Kidney (tissue), 13 donors: ENCODE measurements at regions not wholly inside any gene's neighbourhood (a gene's known extent, or its start where the extent isn't known, plus 50 kb on each side); places are given as distances from the start of the nearest gene placed in this dataset.

Experiments
- DNase-seq, 5 donors: peaks; one replicate each; pipeline ENCODE4 v3.0.0-alpha.2; 2013 to 2020
- FAIRE-seq: peaks from 2 replicates; lab custom pipeline; 2012; peaks lifted over from hg19 to GRCh38; lab: Jason Lieb, UNC
- H3K27ac ChIP-seq, 2 donors: one replicate each; pipeline ENCODE4 v1.7.0; 2013; ENCODE audit warnings: low read depth in 2 of 2, low read length in 2 of 2, inconsistent platforms in 1 of 2
- H3K27me3 ChIP-seq: one replicate; pipeline ENCODE4 v1.7.1; 2013; ENCODE audit warnings: low read length, inconsistent platforms; ENCODE audit not compliant: control insufficient read depth, insufficient read depth
- H3K36me3 ChIP-seq, 3 donors: one replicate each; pipeline versions ENCODE4 v1.7.0 to v1.7.1; 2013; ENCODE audit warnings: low read length in 3 of 3, control low read depth in 1 of 3, inconsistent platforms in 1 of 3; ENCODE audit not compliant: insufficient read depth in 3 of 3, control insufficient read depth in 2 of 3
- H3K4me1 ChIP-seq, 3 donors: one replicate each; pipeline versions ENCODE4 v1.7.0 to v1.7.1; 2013; ENCODE audit warnings: low read length in 3 of 3, inconsistent platforms in 1 of 3, low read depth in 1 of 3; ENCODE audit not compliant: control insufficient read depth in 2 of 3, insufficient read depth in 2 of 3
- H3K4me3 ChIP-seq, 3 donors: one replicate each; pipeline versions ENCODE4 v1.7.0 to v1.8.1; 2013; ENCODE audit warnings: low read length in 3 of 3, control low read depth in 1 of 3, inconsistent platforms in 1 of 3
- H3K9ac ChIP-seq, 3 donors: one replicate each; pipeline versions ENCODE4 v1.7.0 to v1.7.1; 2013; ENCODE audit warnings: low read length in 3 of 3, control low read depth in 1 of 3, inconsistent platforms in 1 of 3
- H3K9me3 ChIP-seq, 3 donors: one replicate each; pipeline versions ENCODE4 v1.7.0 to v1.7.1; 2013; ENCODE audit warnings: low read length in 3 of 3, control low read depth in 1 of 3, inconsistent platforms in 1 of 3; ENCODE audit not compliant: control insufficient read depth in 2 of 3, insufficient read depth in 1 of 3
- intact Hi-C: fragments of 100-400 bp; cut with DNase I; formaldehyde crosslinking; loops from one replicate; pipeline ENCODE4 v1.11.1; 2022
- TF ChIP-seq, protein P1 (sequence below): IDR thresholded peaks from 3 replicates; pipeline ENCODE4 v1.5.1; 2012; ENCODE audit warnings: mild to moderate bottlenecking, moderate library complexity, borderline replicate concordance; ENCODE audit not compliant: insufficient read depth; ENCODE audit errors: extremely low read depth
- donor health status: control.
- donor health status: control.
- donor health status: control.
- donor health status: control.
- donor health status: control.
- donor health status: DM: yes; HTN: yes; CAD: no.
- donor health status: Normal renal cell carcinoma (clear cell type).

DNA sequence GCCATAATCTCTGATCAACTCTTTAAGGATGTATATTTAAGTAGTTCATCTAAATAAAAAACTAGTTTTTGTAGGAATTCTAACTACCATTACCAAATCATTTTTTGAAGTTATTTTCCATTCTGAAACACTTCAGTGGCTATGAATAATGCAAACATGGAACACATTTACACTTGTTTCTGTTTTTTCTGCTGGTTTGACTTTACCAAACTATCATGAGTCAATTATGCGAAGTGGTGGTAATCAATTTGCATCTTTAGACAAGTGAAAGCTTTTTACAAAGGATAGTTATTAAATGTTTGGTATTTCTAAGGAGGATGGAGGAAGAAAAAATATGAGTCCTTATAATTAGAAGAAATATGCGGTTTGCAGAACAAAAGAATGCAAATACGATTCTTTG, 202.0 kb upstream of the MMADHC start:
- H3K9ac ChIP-seq = no peak overlapping the region
- TF ChIP-seq, protein P1, sequence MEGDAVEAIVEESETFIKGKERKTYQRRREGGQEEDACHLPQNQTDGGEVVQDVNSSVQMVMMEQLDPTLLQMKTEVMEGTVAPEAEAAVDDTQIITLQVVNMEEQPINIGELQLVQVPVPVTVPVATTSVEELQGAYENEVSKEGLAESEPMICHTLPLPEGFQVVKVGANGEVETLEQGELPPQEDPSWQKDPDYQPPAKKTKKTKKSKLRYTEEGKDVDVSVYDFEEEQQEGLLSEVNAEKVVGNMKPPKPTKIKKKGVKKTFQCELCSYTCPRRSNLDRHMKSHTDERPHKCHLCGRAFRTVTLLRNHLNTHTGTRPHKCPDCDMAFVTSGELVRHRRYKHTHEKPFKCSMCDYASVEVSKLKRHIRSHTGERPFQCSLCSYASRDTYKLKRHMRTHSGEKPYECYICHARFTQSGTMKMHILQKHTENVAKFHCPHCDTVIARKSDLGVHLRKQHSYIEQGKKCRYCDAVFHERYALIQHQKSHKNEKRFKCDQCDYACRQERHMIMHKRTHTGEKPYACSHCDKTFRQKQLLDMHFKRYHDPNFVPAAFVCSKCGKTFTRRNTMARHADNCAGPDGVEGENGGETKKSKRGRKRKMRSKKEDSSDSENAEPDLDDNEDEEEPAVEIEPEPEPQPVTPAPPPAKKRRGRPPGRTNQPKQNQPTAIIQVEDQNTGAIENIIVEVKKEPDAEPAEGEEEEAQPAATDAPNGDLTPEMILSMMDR = no peak
- FAIRE-seq (no peak), DNase-seq (no peak)
- H3K4me3 ChIP-seq = no peak overlapping the region
- intact Hi-C loops = no loop called here
- H3K9me3 ChIP-seq = peaks cover 0 to 3% (median 0%) of the 10 kb centered on the region in 3 donors
- no peaks in the 10 kb centered on the region for H3K36me3 ChIP-seq
- H3K27ac ChIP-seq = no peak overlapping the region
- H3K27me3 ChIP-seq = no peaks in the 10 kb centered on the region
- no peaks in the 10 kb centered on the region for H3K4me1 ChIP-seq

DNA sequence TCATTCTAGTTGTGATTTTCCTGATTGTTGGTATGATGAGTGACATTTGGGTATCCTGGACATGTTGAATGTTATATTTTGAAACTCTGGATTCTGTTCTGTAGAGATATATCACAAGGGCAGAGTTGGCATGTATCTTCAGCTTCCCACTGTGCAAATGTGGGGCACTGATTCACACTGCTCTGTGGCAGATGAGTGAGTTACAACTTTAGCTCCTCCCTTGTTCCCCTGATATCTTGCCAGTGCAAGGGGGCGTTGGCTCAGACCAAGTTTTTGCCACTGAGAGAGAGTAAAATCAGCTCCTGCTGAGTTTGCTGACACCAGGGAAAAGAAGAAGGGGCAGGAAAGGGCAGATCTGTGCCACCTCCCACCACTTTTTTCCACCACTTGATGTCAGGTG, 199.6 kb upstream of the MMADHC start:
- no peak overlapping the region for H3K9ac ChIP-seq

DNA sequence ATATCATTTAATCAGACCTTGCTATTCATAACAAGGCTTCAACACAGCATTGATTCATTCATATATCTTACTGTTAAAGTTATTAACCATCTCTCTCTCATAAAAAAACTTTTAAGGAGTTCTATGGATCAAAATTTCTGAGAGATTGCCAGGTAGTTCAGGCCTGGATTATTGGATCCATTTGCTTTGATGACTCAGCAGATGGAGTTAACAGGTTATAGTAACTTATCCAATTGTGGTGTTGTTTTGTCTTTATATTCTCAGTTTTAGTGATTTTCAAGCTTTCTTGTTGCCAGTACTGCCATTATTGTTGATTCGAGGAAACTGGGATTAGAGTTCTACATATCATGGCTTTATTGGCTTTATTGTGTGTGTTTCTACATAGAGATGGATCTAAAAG, 195.7 kb upstream of the MMADHC start:
- TF ChIP-seq, protein P1 = no peak
- Histone ChIP-seq H3K27me3 (no peaks in the 10 kb centered on the region), H3K4me3 (no peak overlapping the region), H3K36me3 (no peaks in the 10 kb centered on the region), H3K27ac (no peak overlapping the region), H3K9me3 (peaks cover 0 to 3% (median 0%) of the 10 kb centered on the region in 3 donors), H3K9ac (no peak overlapping the region), H3K4me1 (no peaks in the 10 kb centered on the region)
- intact Hi-C loops = no loop called here
- FAIRE-seq = no peak
- DNase-seq = no peak

More for the DNA sequence above, 199.6 kb upstream of the MMADHC start:
- H3K27ac ChIP-seq = no peak overlapping the region
- FAIRE-seq (no peak), DNase-seq (no peak)
- H3K4me3 ChIP-seq = no peak overlapping the region
- H3K9me3 ChIP-seq = peaks cover 0 to 3% (median 0%) of the 10 kb centered on the region in 3 donors
- H3K36me3 ChIP-seq = no peaks in the 10 kb centered on the region
- H3K4me1 ChIP-seq = no peaks in the 10 kb centered on the region
- TF ChIP-seq, protein P1 = no peak
- no peaks in the 10 kb centered on the region for H3K27me3 ChIP-seq
- intact Hi-C loops = no loop called here

DNA sequence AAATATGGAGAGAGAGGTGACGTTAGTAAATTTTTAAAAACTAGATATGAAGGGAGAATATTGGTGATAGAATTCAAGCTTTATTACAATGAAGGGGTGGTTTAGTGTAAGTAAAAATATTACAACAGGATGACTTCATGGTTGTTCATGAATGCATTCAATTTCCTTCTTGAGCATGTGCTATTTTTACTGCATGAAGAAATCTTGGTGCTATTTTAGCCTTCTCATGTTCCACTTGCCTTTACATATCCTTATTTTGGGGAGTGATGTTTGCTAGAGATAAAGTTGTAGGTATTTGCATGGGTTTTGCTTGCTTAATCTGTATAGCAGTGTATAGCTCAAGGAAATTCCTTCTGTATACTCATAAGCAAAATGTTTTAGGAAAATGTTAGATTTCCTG, 195.0 kb upstream of the MMADHC start:
- H3K4me1 ChIP-seq = no peaks in the 10 kb centered on the region
- FAIRE-seq (no peak), DNase-seq (no peak)
- no peak overlapping the region for H3K9ac ChIP-seq
- intact Hi-C loops = no loop called here
- no peak overlapping the region for H3K27ac ChIP-seq
- no peaks in the 10 kb centered on the region for H3K36me3 ChIP-seq
- H3K27me3 ChIP-seq = no peaks in the 10 kb centered on the region
- TF ChIP-seq, protein P1 = no peak
- no peak overlapping the region for H3K4me3 ChIP-seq
- peaks cover 0 to 3% (median 0%) of the 10 kb centered on the region in 3 donors for H3K9me3 ChIP-seq
